NOMO-1 treated with DMSO at 0.1 percent for 48 hours (cell line): ENCODE measurements at regions not wholly inside any gene's neighbourhood (a gene's known extent, or its start where the extent isn't known, plus 50 kb on each side); places are given as distances from the start of the nearest gene placed in this dataset.
"Not testable (repeated sequence)": the region's sequence is repeated elsewhere in the genome, so short reads cannot be mapped to it uniquely, and the experiment has no call there.

Experiments
- DNase-seq: peaks from one replicate; lab custom pipeline; 2025; ENCODE audit not compliant: unreplicated experiment; lab: John Stamatoyannopoulos, UW

DNA sequence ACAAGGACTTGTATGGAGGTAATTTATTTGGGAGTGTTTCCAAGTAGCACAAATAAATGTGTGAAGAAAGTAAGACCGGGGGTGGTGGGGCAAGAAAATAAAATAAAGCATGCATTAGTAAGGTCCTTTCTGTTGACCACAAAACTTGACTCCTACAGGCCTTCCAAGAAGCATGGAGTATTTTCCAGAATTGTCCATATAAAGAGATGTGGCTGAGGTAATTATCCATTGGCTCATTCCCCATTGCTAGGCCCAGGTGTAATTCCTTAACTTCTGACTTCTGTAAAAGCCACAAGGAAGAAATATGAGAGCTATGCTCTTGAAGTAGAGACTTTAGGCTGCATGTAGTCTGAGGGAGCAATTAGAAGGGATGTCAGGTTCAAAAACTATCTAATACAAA, 430.5 kb upstream of the PABPC4L start:
- DNase-seq: no peak

DNA sequence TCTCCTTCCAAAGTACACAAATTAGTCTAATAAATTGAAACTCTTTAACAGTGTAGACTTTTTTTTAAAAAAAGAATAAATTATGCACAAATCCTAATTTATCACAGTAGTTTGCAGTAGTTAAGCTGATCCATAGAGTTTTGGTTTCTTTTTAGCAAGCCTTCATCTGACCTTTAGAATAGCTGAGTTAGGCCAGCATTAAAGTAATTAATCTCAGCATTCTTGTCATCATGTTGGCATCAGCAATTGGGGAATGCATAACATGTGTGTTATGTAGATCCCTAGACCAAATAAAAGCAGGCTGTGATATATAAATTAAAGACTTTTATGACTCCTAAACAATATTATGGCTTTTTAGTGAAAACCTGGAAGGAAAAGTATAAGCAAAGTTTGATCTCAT, 426.5 kb upstream of the PABPC4L start:
- DNase-seq: no peak

DNA sequence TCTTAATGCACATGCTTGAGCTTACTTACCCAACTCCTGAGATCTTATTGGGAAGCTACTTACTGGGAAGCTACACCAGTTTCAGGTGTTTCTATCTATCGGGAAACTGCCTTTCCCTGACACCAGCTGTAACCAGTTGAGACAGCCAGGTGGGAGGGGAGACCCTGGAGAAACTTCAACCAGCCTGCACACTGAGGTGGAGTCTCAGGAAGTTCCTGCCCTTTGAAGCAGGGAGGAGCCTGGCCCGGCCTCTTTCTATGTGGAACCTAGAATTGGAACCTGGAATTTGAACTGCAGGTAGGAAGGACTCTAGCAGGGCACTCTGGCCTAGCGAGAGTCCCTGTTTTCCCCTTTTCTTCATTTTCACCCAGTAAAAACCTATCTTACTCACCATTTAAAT, 425.8 kb upstream of the PABPC4L start:
- no peak for DNase-seq

DNA sequence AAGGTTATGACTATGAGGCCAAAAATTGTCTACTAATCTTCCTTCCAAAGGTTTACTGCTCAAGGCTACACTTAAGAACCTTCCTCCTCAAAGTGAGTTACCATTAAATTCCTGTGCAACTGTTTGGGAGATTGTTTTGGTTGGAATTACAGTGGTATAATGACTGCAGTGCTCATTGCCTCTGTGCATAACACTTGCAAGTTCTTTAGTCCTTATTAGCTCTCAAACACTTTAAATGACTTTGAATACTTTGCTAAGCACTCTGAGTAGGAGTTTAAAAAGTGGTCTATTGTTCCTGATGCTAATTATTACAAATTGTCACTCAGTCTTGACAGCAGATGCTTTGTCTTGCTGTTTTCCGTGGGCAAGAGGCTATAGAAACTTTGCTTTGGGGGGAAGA, 422.8 kb upstream of the PABPC4L start:
- DNase-seq: no peak

DNA sequence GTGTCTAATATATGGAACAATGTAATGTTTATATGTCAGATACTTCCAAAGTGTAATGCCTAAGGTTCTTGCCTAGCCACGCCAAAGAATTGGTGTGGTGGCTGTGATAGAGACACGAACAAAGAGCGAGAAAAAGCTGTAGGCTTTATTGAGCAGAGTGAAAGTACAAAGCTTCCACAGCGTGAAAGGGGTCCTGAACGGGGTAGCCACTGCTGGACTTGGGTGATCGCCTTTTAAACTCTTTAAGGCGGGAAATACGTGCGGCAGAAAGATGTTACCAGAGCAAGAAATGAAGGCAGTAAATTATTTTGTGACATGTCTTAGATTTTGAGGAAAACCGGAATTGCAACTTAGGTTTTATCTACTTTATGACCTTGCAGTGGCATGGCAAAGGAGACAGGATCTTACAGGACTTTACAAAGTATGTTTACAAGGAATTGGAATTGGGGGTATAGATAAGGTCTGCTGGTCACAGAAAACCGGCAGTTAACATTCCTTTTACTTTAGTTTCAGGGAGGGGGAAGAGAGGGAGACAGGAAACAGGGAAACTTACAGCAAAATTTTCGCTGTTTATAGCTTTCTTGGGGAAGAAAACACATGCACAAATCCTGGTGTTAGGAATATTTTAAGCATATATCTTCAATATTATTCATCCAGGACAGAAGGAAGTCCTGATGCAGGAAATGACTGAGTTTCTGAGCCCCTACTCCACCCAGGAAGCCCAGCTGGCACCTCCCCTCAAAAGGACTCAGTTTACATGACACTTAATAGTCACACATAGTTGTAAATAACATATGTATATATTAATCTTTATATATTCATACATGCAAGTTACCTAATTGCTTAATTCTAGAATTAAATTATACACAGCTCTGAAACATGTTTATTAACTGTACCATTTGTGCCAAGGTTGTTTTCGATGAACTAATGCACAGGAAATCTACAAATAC, 421.3 kb upstream of the PABPC4L start:
- not testable (repeated sequence) for DNase-seq

DNA sequence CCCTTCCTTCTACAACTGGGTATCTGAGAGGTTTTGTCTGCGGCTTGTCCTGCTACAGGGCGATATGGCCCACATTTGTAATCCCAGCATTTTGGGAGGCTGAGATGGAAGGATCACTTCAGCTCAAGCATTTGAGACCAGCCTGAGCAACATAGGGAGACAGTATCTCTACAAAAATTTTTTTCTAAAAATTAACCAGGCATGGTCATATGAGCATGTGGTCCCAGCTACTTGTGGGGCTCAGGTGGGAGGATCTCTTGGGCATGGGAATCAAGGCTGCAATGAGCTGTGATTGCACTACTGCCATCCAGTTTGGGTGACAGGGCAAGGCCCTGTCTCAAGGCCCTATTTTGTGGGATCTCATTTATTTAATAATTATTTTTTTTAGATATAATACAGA, 420.6 kb upstream of the PABPC4L start:
- DNase-seq: no peak

DNA sequence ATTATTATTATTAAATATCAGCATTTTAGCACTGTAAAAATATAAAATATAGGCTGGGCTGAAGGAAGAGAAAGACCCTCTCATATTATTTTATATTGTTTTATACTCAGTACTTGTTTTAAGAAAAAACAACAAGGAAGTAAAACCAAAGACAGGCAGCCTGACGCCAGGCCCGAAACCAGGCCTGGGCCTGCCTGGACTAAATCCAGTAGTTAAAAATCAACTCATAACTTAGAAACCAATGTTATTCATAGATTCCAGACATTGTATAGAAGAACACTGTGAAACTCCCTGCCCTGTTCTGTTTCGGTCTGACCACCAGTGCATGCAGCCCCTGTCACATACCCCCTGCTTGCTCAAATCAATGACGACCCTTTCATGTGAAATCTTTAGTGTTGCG, 420.1 kb upstream of the PABPC4L start:
- not testable (repeated sequence) for DNase-seq

DNA sequence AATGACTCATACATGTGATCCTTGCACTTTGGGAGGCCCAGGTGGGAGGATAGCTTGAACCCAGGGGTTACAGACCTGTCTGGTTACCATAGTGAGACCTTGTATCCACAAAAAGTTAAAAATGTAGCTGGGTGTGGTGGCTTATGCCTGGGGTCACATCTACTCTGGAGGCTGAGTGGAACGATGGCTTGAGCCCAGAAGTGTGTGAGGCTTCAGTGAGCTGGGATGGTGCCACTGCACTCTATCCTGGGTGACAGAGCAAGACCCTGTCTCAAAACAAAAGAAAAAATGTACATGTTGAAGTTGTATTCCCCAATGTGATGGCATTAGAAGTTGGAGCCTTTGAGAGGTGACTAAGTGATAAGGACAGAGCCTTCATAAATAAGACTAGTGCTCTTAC, 409.4 kb upstream of the PABPC4L start:
- no peak for DNase-seq

DNA sequence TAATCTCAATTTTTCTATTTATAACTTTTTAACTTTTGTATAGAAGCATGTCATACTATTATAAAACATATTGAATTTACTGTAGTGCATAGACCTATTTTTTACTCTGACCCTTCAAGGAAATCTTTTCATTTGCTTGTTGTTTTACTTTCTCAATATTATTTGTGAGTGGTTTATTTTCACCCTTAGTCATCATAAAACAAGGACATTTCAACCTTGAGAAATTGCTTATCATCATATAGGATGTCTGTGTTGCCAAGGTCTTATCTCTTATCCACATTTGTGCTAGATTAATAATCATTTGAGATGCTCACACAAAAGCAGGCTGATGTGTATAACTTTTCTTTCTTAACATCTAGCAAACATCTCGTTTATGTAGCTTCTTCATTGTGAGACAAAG, 408.6 kb upstream of the PABPC4L start:
- DNase-seq: no peak

DNA sequence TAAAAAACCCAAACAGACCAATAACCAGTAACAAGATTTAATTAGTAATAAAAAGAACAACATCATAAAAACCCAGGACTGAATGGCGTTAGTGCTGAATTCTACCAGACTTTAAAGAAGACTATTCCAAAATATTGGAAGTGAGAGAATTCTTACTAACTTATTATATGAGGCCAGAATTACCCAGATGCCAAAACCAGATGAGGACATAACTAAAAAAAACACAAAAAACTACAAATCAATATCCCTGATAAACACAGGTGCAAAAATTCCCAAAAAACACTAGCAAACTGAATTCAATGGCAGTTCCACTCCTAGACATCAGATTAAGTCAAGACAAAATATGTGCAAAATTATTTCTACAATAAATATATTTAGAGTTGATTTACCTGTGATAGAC, 400.1 kb upstream of the PABPC4L start:
- DNase-seq: no peak

DNA sequence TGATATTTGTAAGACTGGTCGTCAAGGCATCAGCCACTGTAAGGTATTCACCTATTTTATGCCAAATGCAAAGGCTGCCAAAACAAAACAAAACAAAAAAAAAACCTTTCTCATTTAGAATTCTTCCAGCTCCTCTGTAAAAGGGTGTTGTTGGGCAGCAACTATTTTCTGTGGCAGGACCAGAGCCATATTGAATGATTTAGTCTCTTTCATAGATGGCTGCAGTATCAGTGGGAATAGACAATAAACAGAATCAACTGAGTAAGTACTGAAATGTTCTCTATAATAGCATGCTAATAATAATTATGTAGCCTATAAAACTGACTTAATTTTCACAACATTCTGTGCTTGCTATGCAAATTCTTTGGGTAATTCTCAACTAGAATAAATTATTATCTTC, 389.7 kb upstream of the PABPC4L start:
- DNase-seq: no peak

DNA sequence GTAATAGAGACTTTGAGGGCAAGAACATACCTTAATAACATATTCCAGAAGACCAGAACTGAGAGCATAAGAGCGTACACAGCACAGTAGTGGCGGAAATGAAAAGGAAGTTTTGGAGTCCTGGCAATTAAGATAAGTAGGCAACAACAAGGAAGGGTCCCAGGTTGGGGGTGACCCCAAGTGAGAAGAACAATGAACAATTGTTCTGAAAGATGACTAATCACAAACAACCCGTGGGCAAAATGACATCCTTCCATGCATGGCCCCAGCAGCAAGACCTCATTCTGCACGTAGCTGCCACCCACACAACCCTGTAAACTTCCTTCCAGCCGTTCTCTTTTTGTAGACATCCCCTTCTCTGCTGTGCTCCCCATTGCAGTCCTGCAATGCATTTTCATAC, 384.4 kb upstream of the PABPC4L start:
- DNase-seq: no peak

DNA sequence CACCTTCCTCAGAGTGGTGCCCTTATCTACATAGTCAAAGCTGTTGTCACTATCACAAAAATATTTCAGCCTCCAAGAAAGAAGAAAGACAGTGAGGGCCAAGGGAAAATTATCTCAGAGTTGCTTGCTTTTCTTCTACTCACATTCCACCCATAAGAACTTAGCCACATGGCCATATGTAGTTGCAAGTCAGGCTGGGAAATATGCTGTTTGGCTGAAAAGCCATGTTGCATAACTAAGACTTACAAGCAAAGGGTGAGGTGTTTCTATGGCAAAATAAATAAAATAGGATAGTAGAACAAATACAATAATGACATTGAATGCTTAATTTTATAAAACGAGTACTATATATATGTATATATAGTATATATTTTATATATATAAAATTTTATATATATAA, 365.9 kb upstream of the PABPC4L start:
- no peak for DNase-seq

DNA sequence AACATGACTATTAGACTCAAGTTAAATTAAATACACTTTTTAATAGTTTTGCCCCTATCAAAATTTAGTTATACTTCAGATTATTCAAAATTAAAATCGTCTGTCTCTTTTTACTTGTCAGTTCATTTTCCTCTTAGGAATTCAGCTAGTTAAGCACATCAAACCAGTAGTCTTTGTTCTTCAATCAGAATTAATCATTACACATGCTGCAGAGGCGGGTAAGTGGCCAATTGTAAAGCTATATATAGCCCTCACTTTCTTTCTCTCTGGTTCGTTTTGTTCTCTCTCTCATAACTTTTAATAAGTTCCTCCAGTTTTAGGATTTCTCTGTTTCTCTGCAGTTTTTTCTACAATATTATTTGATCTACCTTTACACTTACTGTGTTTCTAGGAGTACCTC, 359.1 kb upstream of the PABPC4L start:
- no peak for DNase-seq

DNA sequence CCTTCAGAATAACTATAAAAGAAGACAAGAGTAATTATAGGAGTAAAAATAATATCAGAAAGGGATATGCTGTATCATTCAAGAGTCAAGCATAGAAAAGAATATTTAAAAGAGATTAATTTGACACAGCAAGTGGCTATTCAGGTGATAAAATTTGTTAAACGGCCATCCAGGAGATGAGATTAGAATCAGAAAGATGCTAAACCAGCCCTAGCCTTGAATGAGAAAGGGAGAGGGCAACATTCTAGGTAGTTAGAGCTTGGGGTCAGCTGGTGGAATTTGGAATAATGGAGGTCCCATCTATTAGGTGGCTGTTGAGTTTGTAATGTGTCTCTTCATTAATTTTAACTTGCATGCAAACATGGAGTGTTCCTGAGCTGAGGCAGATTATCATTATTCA, 350.5 kb upstream of the PABPC4L start:
- no peak for DNase-seq

DNA sequence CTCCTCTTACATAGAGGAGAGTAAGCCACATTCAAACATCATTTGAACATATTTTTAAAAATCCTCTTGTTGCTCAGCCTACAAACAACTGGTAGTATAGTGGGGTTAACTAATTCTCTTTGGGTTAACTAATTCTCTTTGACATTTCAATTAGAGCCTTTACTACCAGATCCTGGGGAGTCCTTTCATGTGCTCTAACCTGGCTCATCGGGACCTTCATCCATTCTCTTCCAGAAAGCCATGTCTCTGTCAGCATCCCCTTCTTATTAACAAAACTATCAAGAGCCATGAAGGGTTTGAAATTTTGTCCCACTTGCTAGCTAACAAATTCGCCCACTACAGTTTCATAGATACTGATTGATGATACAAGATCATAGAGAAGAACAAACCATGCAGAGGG, 349.8 kb upstream of the PABPC4L start:
- DNase-seq: no peak

DNA sequence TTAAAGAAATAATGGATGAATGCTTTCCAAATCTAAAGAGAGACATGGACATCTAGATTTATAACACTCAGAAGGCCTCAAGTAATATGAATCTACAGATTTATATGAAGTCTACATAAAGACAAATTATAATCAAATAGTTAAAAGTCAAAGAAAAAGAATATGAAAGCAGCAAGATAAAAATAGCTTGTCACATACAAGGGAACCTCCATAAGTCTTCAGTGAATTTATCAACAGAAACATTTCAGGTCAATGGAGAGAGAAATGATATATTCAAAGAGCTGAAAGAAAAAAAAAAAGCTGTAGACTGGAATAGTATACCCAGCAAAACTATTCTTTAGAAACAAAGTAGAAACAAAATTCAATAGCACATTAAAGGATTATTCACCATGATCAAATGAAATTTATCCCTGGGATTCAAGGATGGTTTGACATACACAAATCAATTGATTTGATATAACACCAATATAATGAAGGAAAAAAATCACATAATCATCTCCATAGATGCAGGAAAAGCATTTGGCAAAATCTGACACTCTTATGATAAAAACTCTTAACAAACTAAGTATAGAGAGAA, 346.6 kb upstream of the PABPC4L start:
- no peak for DNase-seq

DNA sequence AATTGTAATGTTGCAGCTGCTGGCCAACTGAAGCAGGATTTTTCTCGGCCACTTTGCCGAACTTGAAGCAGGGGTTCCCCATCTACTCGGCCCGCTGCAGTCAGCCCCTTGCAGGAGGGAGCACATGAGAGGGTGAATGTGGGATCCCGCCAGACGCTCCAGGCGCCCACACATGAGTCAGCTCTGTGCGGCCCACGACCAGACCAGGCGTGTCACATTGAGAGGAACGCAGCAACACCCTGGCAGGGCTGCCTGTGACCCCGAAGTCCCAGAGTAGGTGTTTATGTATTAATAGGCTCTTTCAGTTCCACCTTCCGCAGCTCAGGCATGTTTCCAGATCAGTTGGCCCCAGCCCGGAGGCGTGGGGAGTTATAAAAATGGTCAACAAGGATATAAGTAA, 344.7 kb upstream of the PABPC4L start:
- DNase-seq: no peak

DNA sequence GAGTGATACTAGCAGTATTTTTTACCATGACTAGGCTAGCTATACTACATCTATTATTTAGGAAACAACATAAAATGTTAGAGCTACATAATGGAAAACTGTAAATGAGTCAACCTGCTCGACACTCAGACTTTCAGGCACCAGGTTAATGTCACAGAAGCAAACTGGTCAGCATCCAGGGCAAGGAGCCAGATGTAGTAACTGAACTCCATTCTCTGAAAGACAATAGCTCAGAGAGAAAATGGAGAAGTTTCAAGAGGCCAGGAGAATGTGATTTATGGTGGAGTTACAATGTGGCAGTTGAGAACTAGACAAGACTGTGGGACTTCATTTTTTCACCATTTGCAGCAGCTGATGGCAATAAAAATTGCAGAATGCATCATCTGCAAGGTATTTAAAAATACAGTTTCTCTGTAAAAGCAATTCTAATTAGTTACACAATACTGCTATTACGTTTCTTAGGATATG, 342.7 kb upstream of the PABPC4L start:
- peak; percentile 97 for DNase-seq

DNA sequence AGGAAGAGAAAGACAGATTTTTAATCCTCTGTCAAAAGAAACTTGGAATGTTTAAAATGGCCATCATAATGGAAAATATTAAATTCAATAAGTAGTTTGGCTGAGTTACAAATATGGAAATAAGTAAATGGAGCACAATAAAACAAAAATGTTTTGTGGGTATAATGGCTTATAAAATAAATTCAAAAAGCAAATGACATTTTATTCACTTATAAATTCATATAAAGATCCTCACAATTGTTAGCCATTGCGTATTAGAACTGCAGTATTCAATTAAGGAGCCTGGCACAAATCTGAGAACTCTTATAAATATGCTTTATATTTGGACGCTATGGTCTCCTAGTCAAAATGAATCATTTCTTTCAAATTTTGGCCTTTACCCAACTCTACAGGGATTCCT, 339.0 kb upstream of the PABPC4L start:
- no peak for DNase-seq

DNA sequence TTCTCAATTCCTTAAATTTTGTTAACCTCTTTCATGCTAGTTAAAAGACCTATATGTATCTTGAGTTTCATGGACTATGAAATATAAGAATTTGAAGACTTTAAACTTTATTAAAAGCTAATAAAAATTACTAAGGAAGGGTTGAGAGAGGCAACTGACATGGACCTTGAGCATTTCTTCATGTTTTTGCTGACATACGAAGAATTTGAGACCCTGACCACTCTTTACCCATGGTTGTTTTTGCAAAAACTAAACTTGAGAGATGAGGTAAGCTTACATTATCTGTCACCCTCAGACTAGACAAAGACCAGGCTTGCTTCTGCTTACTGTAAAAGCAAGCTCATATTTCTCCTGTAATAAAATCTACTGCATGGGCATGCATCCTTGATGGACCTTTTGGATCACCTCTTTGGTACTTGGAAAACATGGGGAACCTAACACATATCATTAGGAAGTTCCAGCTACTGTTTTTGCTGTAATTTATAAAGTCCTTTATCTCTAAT, 338.2 kb upstream of the PABPC4L start:
- no peak for DNase-seq

DNA sequence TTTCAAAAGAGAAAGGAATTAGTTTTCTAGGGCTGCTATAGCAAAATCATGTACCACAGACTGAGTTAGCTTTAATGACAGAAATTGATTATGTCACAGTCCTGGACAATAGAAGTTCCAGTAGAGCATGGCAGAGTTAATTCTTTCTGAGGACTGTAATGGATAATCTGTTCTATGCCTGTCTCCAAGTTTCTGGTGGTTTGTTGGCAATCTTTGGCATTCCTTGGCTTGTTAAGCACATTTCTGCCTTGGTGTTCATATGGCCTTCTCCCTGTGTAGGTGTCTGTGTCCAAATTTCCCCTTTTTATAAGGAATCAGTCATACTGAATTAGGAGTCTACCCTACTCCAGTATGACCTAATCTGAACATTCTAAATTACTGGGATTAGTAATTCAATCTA, 336.1 kb upstream of the PABPC4L start:
- DNase-seq: no peak
